Upper lobe of left lung (tissue), 6 donors: ENCODE measurements at regions not wholly inside any gene's neighbourhood (a gene's known extent, or its start where the extent isn't known, plus 50 kb on each side); places are given as distances from the start of the nearest gene placed in this dataset.

Source experiments
- ATAC-seq, 2 donors: fragments of 200-7000 bp; cut with Tn5 transposase; one replicate each; pipeline ENCODE4 v1.9.1; 2022; ENCODE audit warnings: mild to moderate bottlenecking in 2 of 2, moderate library complexity in 2 of 2; ENCODE audit not compliant: low FRiP score in 2 of 2
- DNase-seq, 2 donors: peaks; one replicate each; pipeline ENCODE4 v3.0.0-alpha.2; 2019 to 2020
- H3K27ac ChIP-seq, 4 donors: fragments of 200-600 bp; sonication (generic); one replicate each; pipeline ENCODE4 v1.5.1; 2016 to 2019
- H3K27me3 ChIP-seq, 4 donors: fragments of 200-600 bp; sonication (generic); one replicate each; pipeline ENCODE4 v1.5.1; 2017 to 2019
- H3K36me3 ChIP-seq, 4 donors: fragments of 200-600 bp; sonication (generic); one replicate each; pipeline ENCODE4 v1.5.1; 2016 to 2019
- H3K4me1 ChIP-seq, 4 donors: fragments of 200-600 bp; sonication (generic); one replicate each; pipeline ENCODE4 v1.5.1; 2018 to 2019
- H3K4me3 ChIP-seq, 4 donors: fragments of 200-600 bp; sonication (generic); one replicate each; pipeline ENCODE4 v1.5.1; 2017 to 2019; ENCODE audit warnings: mild to moderate bottlenecking in 2 of 4, moderate library complexity in 1 of 4
- H3K9me3 ChIP-seq, 4 donors: fragments of 200-600 bp; sonication (generic); one replicate each; pipeline ENCODE4 v1.5.1; 2018 to 2019
- CTCF ChIP-seq, 6 experiments: fragments of 450-650 bp in 4 of 6; fragments of 200-600 bp in 2 of 6; sonication (generic) in 2 of 6; IDR thresholded peaks; one replicate each; pipeline ENCODE4 v1.5.1; 2016 to 2019; ENCODE audit warnings: antibody characterized with exemption in 6 of 6
- EP300 ChIP-seq, 4 donors: sonication (generic); formaldehyde crosslinking; IDR thresholded peaks; one replicate each; pipeline ENCODE4 v1.5.1; 2017; ENCODE audit warnings: antibody characterized with exemption in 4 of 4, control low read depth in 2 of 4
- POLR2A ChIP-seq, 4 donors: fragments of 450-650 bp; IDR thresholded peaks; one replicate each; pipeline ENCODE4 v1.5.1; 2016 to 2017; ENCODE audit warnings: antibody characterized with exemption in 4 of 4, mild to moderate bottlenecking in 2 of 4
- POLR2AphosphoS5 ChIP-seq, 2 donors: sonication (generic); formaldehyde crosslinking; IDR thresholded peaks; one replicate each; pipeline ENCODE4 v1.5.1; 2017; ENCODE audit warnings: antibody characterized with exemption in 2 of 2
- WGBS, 2 donors: methylation state at CpG; one replicate each; pipeline ENCODE4 v1.1.5; 2017 to 2018; 5-methylcytosine and 5-hydroxymethylcytosine counted together
- donor health status: DM: no; HTN: no; CAD: no; lungs with moderate emphysema.
- donor health status: DM: no; HTN: yes; CAD: no; lungs with severe emphysema.

GRCh38 chr4:175882891-175883290 is 70.8 kb upstream of the GPM6A start:
- TF ChIP-seq EP300 (IDR thresholded peaks at IDR 0.05) (no peak), CTCF (IDR thresholded peaks at IDR 0.05) (no peak), POLR2AphosphoS5 (IDR thresholded peaks at IDR 0.05) (no peak), POLR2A (IDR thresholded peaks at IDR 0.05) (no peak)
- Histone ChIP-seq H3K27ac (no peak overlapping the region), H3K4me1 (no peaks in the 10 kb centered on the region), H3K9me3 (no peaks in the 10 kb centered on the region), H3K36me3 (no peaks in the 10 kb centered on the region), H3K27me3 (no peaks in the 10 kb centered on the region), H3K4me3 (no peak overlapping the region)
- DNase-seq (no peak), ATAC-seq (no peak)

GRCh38 chr4:175884048-175884447 is 72.0 kb upstream of the GPM6A start:
- H3K27ac ChIP-seq: no peak overlapping the region
- DNase-seq (no peak), ATAC-seq (no peak)
- H3K9me3 ChIP-seq: no peaks in the 10 kb centered on the region
- H3K36me3 ChIP-seq: no peaks in the 10 kb centered on the region
- H3K4me3 ChIP-seq: no peak overlapping the region
- no peaks in the 10 kb centered on the region for H3K27me3 ChIP-seq
- 58 to 77% methylated on average over 4 of the region's 4 CpGs for WGBS, 2 donors
- no peak for TF ChIP-seq POLR2A (IDR thresholded peaks at IDR 0.05)
- TF ChIP-seq CTCF (IDR thresholded peaks at IDR 0.05): no peak
- TF ChIP-seq EP300 (IDR thresholded peaks at IDR 0.05): no peak
- no peak for TF ChIP-seq POLR2AphosphoS5 (IDR thresholded peaks at IDR 0.05)
- no peaks in the 10 kb centered on the region for H3K4me1 ChIP-seq

- H3K9me3 ChIP-seq: no peaks in the 10 kb centered on the region
- no peak overlapping the region for H3K27ac ChIP-seq
- H3K4me3 ChIP-seq: no peak overlapping the region
- ATAC-seq: no peak
- 80 to 91% methylated on average over 4 of the region's 4 CpGs for WGBS, 2 donors
- no peaks in the 10 kb centered on the region for H3K4me1 ChIP-seq
- H3K36me3 ChIP-seq: no peaks in the 10 kb centered on the region
- no peaks in the 10 kb centered on the region for H3K27me3 ChIP-seq
- no peak for DNase-seq
- TF ChIP-seq CTCF (IDR thresholded peaks at IDR 0.05) (no peak), EP300 (IDR thresholded peaks at IDR 0.05) (no peak), POLR2A (IDR thresholded peaks at IDR 0.05) (no peak)
Observed at GRCh38 chr4:175891231-175891630, 79.2 kb upstream of the GPM6A start.

GRCh38 chr4:175891851-175892250 is 79.8 kb upstream of the GPM6A start:
- DNase-seq (no peak), ATAC-seq (peak in 1 of 2 donors; percentile 51)
- Histone ChIP-seq H3K27ac (no peak overlapping the region), H3K9me3 (no peaks in the 10 kb centered on the region), H3K36me3 (no peaks in the 10 kb centered on the region), H3K4me1 (no peaks in the 10 kb centered on the region), H3K4me3 (no peak overlapping the region), H3K27me3 (no peaks in the 10 kb centered on the region)
- 9 to 16% methylated on average over 2 of the region's 2 CpGs for WGBS, 2 donors
- TF ChIP-seq EP300 (IDR thresholded peaks at IDR 0.05) (no peak), CTCF (IDR thresholded peaks at IDR 0.05) (peak in 1 of 6 experiments; percentile 13), POLR2A (IDR thresholded peaks at IDR 0.05) (no peak), POLR2AphosphoS5 (IDR thresholded peaks at IDR 0.05) (no peak)

- no peak for DNase-seq
- TF ChIP-seq CTCF (IDR thresholded peaks at IDR 0.05): no peak
- no peak for TF ChIP-seq POLR2A (IDR thresholded peaks at IDR 0.05)
- no peak for TF ChIP-seq EP300 (IDR thresholded peaks at IDR 0.05)
- TF ChIP-seq POLR2AphosphoS5 (IDR thresholded peaks at IDR 0.05): no peak
- no peaks in the 10 kb centered on the region for H3K9me3 ChIP-seq
- H3K4me1 ChIP-seq: no peaks in the 10 kb centered on the region
- H3K27me3 ChIP-seq: no peaks in the 10 kb centered on the region
- H3K4me3 ChIP-seq: no peak overlapping the region
- no peak overlapping the region for H3K27ac ChIP-seq
- no peak for ATAC-seq
- WGBS, 2 donors: 77 to 91% methylated on average over 2 of the region's 2 CpGs
- H3K36me3 ChIP-seq: no peaks in the 10 kb centered on the region
Observed at GRCh38 chr4:175905925-175906324, 93.9 kb upstream of the GPM6A start.
